ENCODE measurements at regions not wholly inside any gene's neighbourhood (a gene's known extent, or its start where the extent isn't known, plus 50 kb on each side); places are given as distances from the start of the nearest gene placed in this dataset.

DNA sequence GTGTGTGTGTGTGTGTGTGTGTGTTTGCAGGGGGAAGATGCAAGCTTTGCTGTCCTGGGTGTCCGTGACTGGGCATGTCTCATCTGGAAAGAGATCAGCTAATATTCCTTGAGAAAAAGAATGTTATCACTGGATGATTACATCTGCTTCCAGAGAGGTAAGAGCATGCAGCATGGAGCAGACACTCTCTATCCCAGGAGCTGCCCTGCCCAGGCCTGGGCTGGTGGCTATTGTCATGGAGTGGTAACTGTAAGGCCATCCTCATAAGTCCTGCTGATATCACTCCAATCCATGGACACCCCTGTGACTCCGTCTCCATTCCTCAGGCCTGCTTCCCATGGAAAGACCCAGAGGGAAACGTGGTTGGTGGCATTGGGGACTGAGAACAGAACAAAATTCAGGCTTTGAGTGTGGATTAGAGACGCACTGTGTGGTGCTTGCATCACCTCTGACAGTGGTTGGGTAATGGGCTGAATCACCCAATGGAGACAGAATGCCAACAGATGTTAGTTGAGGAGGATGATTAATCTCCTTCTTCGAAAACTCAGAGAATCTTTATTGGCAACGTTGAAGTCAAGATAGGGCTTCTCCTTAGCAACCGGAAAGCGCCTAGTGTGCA lies 52.0 kb upstream of the KCNIP1 start:
- no peak for DNase-seq

DNA sequence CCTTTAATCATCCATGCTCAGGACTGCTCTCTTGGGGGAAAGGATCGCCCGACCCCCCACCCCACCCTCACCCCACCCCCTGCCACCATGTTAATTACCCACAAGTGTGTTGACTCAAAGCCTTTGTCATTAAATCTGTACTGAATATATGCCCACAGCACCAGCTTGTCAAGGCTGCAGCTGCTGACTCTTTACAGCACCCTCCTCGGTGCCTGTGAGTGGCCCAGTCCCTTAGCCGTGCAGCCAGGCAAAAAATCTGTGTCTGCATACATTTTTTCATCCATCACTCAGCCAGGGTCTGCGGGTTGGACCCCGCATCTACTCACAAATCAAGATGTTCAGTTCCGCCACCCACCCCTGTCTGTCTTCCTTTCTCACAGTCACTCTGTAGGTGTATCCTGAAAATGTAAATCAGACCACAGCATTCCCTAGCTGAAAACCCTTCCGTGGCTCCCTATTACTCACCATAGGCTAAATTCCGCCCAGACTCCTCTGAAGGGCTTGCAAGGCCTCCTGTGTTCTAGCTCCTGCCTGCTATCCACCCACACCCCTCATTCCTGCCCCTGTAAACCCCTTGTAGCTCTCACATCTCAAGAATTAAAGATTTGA lies 53.7 kb upstream of the KCNIP1 start:
- no peak for DNase-seq

DNA sequence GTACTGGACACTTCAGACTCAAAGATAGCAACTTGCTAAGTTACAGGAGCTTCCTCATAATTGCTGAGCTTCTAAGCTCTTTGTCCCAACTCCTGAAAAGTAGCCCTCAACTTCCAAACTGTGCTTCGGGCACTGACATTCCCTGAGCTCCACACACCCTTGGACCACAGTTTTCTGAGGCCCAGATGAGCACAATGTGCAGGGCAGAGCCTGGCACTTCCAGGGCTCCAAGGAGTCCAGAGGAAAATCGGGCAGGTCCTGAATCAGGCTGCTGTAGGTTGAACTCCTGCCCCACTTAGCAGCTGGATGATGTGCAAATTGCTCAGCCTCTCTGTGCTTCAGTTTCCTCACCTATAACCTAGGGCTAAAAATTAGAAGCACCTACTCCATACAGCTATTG lies 54.6 kb upstream of the KCNIP1 start:
- no peak for DNase-seq

DNA sequence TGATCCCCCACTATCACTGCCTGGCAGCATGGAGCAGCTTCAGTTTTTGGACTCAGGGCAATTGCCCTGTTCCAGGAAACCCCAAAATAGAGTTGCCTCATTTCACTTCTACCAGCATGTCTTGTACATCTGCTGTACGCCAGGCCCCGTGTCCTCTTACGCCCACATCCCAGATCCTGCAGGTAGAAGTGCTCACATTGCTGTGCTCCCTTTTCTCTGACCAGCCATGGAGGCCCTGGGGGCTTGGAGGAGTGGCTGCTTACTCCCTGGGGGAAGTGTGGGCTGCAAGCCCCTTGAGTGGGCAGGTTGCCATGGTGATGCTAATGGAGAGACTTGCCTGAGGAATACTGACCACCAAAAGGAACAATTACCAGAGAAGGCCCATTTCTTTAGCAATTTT lies 55.6 kb upstream of the KCNIP1 start:
- DNase-seq, result no peak

DNA sequence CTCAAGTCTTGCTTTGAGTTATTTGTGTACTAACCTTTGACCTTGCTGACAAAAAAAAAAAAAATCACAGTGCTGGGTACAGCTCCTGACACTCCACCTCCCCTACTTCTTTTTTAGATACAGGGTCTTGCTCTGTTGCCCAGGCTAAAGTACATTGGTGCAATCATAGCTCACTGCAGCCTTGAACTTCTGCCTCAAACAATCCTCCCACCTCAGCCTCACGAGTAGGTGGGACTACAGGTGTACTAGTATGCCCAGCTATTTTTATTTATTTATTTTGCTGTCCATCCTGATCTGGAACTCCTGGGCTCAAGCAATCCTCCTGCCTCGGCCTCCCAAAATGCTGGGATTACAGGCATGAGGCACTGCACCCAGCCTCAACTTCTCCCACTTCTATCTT lies 57.2 kb upstream of the KCNMB1 start:
- DNase-seq, result no peak

DNA sequence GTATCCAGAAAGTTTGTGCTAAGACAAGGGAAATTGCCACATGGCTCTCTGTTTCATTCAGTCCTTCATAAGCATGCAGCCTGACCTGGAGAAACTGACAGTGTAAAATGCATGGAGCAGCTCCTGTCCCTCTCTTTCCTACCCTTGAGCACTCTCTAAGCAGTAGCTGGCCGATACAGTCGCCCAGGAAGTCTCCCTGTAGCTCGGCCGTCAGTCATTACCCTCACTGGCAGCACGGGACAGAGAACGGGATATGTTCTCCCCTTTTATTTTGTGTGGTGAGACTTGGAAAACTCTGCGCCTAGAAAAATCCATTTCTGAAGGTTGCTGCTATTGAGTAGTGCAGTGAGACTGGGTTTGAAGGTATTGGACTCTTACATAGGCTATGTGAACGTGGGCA lies 56.8 kb upstream of the KCNMB1 start:
- no peak for DNase-seq

DNA sequence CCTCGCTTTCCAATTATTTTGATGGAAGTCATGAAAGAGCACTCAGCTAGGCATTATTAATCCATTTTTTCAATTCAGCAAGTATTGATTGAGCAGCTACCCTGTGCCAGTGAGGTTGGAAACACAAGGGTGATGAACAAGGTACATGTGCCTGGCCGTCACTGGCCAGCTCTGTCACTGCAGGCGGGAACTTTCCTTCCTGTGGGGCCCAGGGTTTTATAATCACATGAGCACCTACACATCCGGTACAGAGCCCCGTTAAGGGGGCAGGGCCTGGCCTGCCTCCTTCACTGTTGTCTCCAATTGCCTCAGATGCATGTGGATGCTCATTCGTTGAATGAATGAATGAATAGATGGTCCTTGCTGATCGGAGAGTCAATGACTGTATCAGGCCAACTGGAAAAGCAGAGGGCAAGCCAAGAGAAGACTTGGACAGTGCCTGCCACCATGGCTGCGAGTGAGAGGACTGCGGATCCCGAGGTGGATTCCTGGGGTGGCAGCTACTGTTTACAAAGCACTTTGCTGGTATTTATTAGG lies 55.9 kb upstream of the KCNMB1 start:
- DNase-seq, result no peak

DNA sequence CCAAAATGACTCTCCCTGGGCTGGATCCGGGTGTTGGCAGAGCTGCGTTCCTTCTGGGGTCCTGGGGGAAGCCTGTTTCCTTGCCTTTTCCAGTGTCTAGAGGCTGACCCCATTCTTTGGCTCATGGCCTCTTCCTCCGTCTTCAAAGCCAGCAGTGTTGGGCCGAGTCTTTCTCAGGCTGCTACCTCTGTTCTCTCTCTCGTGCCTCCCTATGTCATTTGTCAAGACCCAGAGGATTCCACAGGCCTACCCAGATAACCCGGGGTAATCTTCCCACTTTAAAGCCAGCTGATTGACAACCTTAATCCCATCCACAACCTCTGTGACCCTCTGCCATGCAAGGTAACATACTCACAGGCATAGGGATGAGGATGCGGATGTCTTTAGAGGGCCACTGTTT lies 55.0 kb upstream of the KCNMB1 start:
- no peak for DNase-seq

DNA sequence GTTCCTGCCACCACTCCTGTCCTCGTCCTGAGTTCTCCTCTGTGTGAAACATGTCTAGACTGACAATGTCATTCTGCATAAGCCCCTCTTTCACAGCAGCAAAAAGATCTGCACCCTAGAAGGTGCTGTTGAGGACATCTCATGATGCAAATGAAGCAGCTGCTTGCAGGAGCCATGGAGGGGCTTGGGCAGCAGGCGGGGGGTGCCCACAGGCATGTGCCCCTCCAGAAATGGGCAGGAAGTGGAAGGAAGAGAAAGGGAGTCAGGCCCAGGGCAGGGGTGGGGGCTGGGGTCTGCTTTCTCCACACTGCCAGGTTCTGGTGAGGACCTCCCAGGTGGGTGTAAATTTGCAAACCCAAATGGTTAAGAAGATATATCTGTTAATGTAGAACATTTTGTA lies 54.5 kb upstream of the KCNMB1 start:
- no peak for DNase-seq

DNA sequence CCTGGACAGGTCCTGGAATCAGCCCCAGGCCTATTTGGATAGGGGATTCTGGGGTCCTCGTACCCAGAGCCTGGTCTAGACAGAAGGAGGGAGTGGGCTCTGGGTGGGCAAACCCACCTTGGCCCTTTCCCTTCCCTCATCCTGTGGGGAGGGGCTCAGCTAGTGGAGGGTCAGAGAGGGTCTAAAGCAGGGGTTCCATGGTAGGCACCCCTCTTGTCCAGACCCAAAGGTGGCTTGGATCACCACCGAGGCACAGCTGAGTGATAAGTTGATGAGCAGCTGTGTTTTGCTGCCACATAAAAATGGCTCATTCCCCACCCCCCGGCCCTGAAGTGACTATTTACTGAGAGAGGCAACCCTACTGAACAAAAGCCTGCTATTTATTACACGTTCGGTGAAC lies 53.8 kb upstream of the KCNMB1 start:
- no peak for DNase-seq

DNA sequence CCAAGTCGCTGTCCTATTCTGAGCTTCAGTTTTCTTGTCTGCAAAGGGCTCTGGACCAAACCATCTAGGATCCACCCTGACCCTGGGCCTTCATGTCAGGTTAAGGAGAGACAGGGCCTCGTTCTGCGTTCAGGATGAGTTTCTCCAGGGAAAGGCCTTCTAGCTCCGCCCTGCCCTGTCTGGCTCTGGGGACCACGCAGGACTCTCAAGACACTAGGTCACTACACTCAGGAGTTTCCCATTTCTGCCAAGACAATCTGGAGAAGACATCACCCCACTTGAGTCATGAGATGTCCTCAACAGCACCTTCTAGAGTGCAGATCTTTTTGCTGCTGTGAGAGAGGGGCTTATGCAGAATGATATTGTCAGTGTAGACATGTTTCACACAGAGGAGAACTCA lies 53.2 kb upstream of the KCNMB1 start:
- DNase-seq, result no peak

DNA sequence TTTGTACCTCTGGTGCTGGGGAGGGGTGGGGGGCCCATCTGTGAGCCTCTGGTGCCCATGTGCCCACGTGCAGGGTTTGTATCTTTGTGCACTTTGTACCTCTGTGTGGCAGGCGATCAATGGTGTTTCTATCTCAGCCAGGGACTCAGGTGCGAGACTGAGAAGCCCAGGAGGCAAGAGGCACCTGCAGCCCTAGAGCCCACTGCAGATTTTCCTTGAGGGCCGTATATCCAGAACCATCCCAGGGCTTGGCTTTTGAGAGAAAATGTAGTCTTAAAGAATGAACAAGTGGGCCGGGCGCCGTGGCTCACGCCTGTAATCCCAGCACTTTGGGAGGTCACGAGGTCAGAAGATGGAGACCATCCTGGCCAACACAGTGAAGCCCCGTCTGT lies 52.2 kb upstream of the KCNMB1 start:
- DNase-seq, result no peak

DNA sequence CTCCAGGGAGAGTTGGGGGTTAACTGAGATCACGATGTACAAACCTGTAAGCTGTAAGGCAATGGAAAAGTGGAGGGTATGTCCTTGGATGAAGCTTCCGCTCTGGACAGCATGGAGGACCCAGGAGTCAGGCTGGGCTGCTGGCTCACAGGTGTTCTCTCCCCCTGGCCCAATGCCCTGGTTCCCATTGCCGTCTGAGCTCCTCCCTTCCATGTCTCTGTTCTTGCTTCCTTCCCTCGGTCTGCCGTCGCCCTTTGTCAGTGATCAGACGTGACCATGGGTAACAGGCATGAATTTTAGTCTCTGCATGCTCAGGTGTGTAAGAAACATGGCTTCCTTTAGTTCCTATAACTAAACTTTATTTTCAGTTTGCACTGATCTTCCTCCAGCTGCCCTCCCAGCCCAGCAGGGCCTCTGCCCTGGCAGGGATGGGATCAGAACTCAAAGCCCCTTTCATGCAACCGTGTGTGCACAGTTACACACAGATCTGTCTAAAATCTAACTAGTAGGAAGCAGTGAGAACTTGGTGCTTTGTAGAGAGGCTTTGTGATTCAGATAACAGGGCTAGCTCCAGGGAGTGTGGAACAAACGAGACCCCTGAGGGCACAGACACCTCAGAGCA lies 51.7 kb upstream of the KCNMB1 start:
- DNase-seq, result no peak

DNA sequence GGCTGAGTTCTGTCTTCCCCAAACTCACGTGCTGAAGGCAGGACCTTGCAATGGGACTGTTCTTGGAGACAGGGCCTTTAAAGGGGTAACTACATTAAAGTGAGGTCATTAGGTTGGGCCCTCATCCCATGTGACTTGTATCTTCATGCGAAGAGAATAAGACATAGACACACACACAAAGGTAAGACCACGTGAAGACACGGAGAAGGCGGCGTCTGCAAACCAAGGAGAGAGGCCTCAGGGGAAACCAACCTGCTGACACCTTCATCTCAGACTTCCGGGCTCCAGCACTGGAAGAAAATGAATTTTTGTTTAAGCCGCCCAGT lies 50.7 kb upstream of the KCNMB1 start:
- no peak for DNase-seq

DNA sequence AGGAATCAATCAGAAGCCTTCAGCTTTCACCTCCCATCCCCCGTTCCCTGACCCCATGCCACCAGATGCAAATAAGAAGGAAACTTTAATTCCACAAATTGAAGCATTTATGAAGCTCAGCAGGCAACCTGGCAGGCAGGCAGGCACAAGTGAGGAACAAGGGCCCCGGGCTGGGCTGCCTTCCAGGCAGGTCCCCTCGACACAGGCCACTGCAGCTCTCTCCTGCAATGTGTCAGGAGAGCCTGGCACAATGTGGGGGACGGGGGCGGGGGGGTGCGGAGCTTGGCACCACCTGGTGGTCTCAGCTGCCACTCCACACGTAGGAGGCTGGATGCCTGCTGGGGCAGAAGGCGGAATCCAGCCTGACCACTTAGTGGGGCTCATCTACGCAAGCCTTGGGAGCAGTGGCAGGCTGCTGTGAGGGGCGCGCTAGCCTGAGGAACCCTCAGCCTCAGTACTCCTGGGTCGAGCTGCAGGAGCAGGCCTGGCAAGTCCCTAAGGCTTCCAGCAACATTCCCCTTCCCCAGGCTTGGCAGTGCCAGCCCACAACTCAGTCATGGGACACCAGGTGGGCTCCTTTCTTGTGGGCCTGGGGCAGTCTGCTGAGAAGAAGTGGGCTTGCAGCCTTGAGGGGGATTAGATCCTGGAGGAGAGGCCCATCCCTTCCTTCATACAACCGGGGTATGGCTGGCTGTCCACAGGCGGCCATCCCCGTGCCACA lies 50.2 kb upstream of the KCNMB1 start:
- peak; percentile 61 for DNase-seq

Data from NCI-H69 (cell line).